ENCODE measurements at regions not wholly inside any gene's neighbourhood (a gene's known extent, or its start where the extent isn't known, plus 50 kb on each side); places are given as distances from the start of the nearest gene placed in this dataset.
"Not testable (repeated sequence)": the region's sequence is repeated elsewhere in the genome, so short reads cannot be mapped to it uniquely, and the experiment has no call there.

- Histone ChIP-seq H3K79me2 (ENCODE audit: control insufficient read depth, insufficient read depth, low read length) (no peaks in the 10 kb centered on the region), H3K27me3 (ENCODE audit: control insufficient read depth, insufficient read depth, low read length) (no peaks in the 10 kb centered on the region), H4K20me1 (ENCODE audit: control insufficient read depth, extremely low read depth, insufficient read depth, low read length) (no peaks in the 10 kb centered on the region), H3K9ac (ENCODE audit: insufficient read depth, low read length) (no peak overlapping the region), H3K4me3 (replicated peaks in 1 of 4; ENCODE audit: control extremely low read depth in 1 of 4, insufficient read depth in 1 of 4, low read depth in 3 of 4, low read length in 4 of 4) (no peak overlapping the region), H3K4me1 (ENCODE audit: control insufficient read depth, extremely low read depth, insufficient read depth, low read length) (no peaks in the 10 kb centered on the region), H3K4me2 (ENCODE audit: extremely low read depth, insufficient read depth, low read length) (no peak overlapping the region), H3K27ac (ENCODE audit: insufficient read depth, low read length) (no peak overlapping the region), H2AFZ (ENCODE audit: low read length) (no peak overlapping the region), H3K36me3 (ENCODE audit: control insufficient read depth, insufficient read depth, low read length) (no peaks in the 10 kb centered on the region), H3K9me3 (ENCODE audit: control insufficient read depth, insufficient read depth, low read depth, low read length) (no peaks in the 10 kb centered on the region)
- peak in 1 of 2 donors; percentile 3 for DNase-seq (ENCODE audit: low read depth in 2 of 2)
- TF ChIP-seq CTCF (conservative IDR thresholded peaks at IDR 0.05 in 1 of 2, IDR thresholded peaks at IDR 0.05 in 1 of 2; ENCODE audit: low read depth in 1 of 2, low read length in 2 of 2) (no peak), EZH2 (IDR thresholded peaks at IDR 0.05; ENCODE audit: low read length, missing control alignments) (no peak)
Observed at GRCh38 chr14:40362856-40363255, 930.6 kb upstream of the FBXO33 start.

GRCh38 chr14:40354754-40355153 is 922.5 kb upstream of the FBXO33 start:
- no peaks in the 10 kb centered on the region for H3K36me3 ChIP-seq (ENCODE audit: control insufficient read depth, insufficient read depth, low read length)
- no peaks in the 10 kb centered on the region for H3K79me2 ChIP-seq (ENCODE audit: control insufficient read depth, insufficient read depth, low read length)
- H3K9ac ChIP-seq (ENCODE audit: insufficient read depth, low read length): no peak overlapping the region
- H3K4me3 ChIP-seq (replicated peaks in 1 of 4; ENCODE audit: control extremely low read depth in 1 of 4, insufficient read depth in 1 of 4, low read depth in 3 of 4, low read length in 4 of 4): no peak overlapping the region
- H3K4me1 ChIP-seq (ENCODE audit: control insufficient read depth, extremely low read depth, insufficient read depth, low read length): no peaks in the 10 kb centered on the region
- H3K4me2 ChIP-seq (ENCODE audit: extremely low read depth, insufficient read depth, low read length): no peak overlapping the region
- H2AFZ ChIP-seq (ENCODE audit: low read length): no peak overlapping the region
- no peaks in the 10 kb centered on the region for H3K27me3 ChIP-seq (ENCODE audit: control insufficient read depth, insufficient read depth, low read length)
- TF ChIP-seq CTCF (conservative IDR thresholded peaks at IDR 0.05 in 1 of 2, IDR thresholded peaks at IDR 0.05 in 1 of 2; ENCODE audit: low read depth in 1 of 2, low read length in 2 of 2) (no peak), EZH2 (IDR thresholded peaks at IDR 0.05; ENCODE audit: low read length, missing control alignments) (no peak)
- no peaks in the 10 kb centered on the region for H4K20me1 ChIP-seq (ENCODE audit: control insufficient read depth, extremely low read depth, insufficient read depth, low read length)
- DNase-seq (ENCODE audit: low read depth in 2 of 2): no peak
- no peak overlapping the region for H3K27ac ChIP-seq (ENCODE audit: insufficient read depth, low read length)
- H3K9me3 ChIP-seq (ENCODE audit: control insufficient read depth, insufficient read depth, low read depth, low read length): no peaks in the 10 kb centered on the region

DNA sequence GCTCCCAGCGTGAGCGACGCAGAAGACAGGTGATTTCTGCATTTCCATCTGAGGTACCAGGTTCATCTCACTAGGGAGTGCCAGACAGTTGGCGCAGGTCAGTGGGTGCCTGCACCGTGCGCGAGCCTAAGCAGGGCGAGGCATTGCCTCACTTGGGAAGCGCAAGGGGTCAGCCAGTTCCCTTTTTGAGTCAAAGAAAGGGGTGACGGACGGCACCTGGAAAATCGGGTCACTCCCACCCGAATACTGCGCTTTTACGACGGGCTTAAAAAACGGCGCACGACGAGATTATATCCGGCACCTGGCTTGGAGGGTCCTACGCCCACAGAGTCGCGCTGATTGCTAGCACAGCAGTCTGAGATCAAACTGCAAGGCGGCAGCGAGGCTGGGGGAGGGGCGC is 915.9 kb upstream of the FBXO33 start:
- DNase-seq (ENCODE audit: low read depth in 2 of 2); H3K4me1 ChIP-seq (ENCODE audit: control insufficient read depth, extremely low read depth, insufficient read depth, low read length); H3K36me3 ChIP-seq (ENCODE audit: control insufficient read depth, insufficient read depth, low read length); H4K20me1 ChIP-seq (ENCODE audit: control insufficient read depth, extremely low read depth, insufficient read depth, low read length); H3K27ac ChIP-seq (ENCODE audit: insufficient read depth, low read length); H3K79me2 ChIP-seq (ENCODE audit: control insufficient read depth, insufficient read depth, low read length); H2AFZ ChIP-seq (ENCODE audit: low read length); H3K9me3 ChIP-seq (ENCODE audit: control insufficient read depth, insufficient read depth, low read depth, low read length); H3K4me2 ChIP-seq (ENCODE audit: extremely low read depth, insufficient read depth, low read length); H3K4me3 ChIP-seq (replicated peaks in 1 of 4; ENCODE audit: control extremely low read depth in 1 of 4, insufficient read depth in 1 of 4, low read depth in 3 of 4, low read length in 4 of 4); H3K9ac ChIP-seq (ENCODE audit: insufficient read depth, low read length); H3K27me3 ChIP-seq (ENCODE audit: control insufficient read depth, insufficient read depth, low read length): not testable (repeated sequence)

- H4K20me1 ChIP-seq (ENCODE audit: control insufficient read depth, extremely low read depth, insufficient read depth, low read length): no peaks in the 10 kb centered on the region
- no peak overlapping the region for H2AFZ ChIP-seq (ENCODE audit: low read length)
- no peaks in the 10 kb centered on the region for H3K36me3 ChIP-seq (ENCODE audit: control insufficient read depth, insufficient read depth, low read length)
- no peaks in the 10 kb centered on the region for H3K27me3 ChIP-seq (ENCODE audit: control insufficient read depth, insufficient read depth, low read length)
- no peaks in the 10 kb centered on the region for H3K4me1 ChIP-seq (ENCODE audit: control insufficient read depth, extremely low read depth, insufficient read depth, low read length)
- H3K27ac ChIP-seq (ENCODE audit: insufficient read depth, low read length): no peak overlapping the region
- TF ChIP-seq CTCF (conservative IDR thresholded peaks at IDR 0.05 in 1 of 2, IDR thresholded peaks at IDR 0.05 in 1 of 2; ENCODE audit: low read depth in 1 of 2, low read length in 2 of 2) (no peak), EZH2 (IDR thresholded peaks at IDR 0.05; ENCODE audit: low read length, missing control alignments) (no peak)
- H3K9me3 ChIP-seq (ENCODE audit: control insufficient read depth, insufficient read depth, low read depth, low read length): no peaks in the 10 kb centered on the region
- no peak overlapping the region for H3K4me3 ChIP-seq (replicated peaks in 1 of 4; ENCODE audit: control extremely low read depth in 1 of 4, insufficient read depth in 1 of 4, low read depth in 3 of 4, low read length in 4 of 4)
- no peak overlapping the region for H3K9ac ChIP-seq (ENCODE audit: insufficient read depth, low read length)
- H3K4me2 ChIP-seq (ENCODE audit: extremely low read depth, insufficient read depth, low read length): no peak overlapping the region
- DNase-seq (ENCODE audit: low read depth in 2 of 2): no peak
- no peaks in the 10 kb centered on the region for H3K79me2 ChIP-seq (ENCODE audit: control insufficient read depth, insufficient read depth, low read length)
Observed at GRCh38 chr14:40347675-40348074, 915.4 kb upstream of the FBXO33 start.

Measured in fibroblast of lung (primary cell).